ENCODE measurements at regions not wholly inside any gene's neighbourhood (a gene's known extent, or its start where the extent isn't known, plus 50 kb on each side); places are given as distances from the start of the nearest gene placed in this dataset. TPM values are rescaled to one million over a fixed set of nuclear protein-coding genes. Genes with fewer than 3 reads are reported as not detected.

Small RNA genes in the stretch of these regions (small RNA-seq; reads per million reads assigned to genes)
- gene RN7SL484P (ENCODE audit: insufficient read depth) = not detected

All from neuronal stem cell (in vitro differentiated cells).